ENCODE measurements at regions not wholly inside any gene's neighbourhood (a gene's known extent, or its start where the extent isn't known, plus 50 kb on each side); places are given as distances from the start of the nearest gene placed in this dataset.
A peak's percentile ranks its signal among the peaks of the same experiment; 100 is the strongest.

- Mint-ChIP-seq H3K9me3 (peaks cover 4% of the 10 kb centered on the region), H3K4me3 (no peak overlapping the region), H3K27me3 (ENCODE audit: low read depth) (peaks cover 3% of the 10 kb centered on the region), H3K27ac (peak overlapping the region in 1 of 3 experiments; percentile 63), H3K36me3 (ENCODE audit: low read depth) (no peaks in the 10 kb centered on the region), H3K4me1 (peaks cover 62% of the 10 kb centered on the region)
- TF ChIP-seq CTCF (IDR thresholded peaks at IDR 0.05; ENCODE audit: unreplicated experiment in 3 of 3) = no peak
Observed at GRCh38 chr3:177424521-177424920, 227.2 kb upstream of the TBL1XR1 start.

GRCh38 chr3:177425042-177425441, 227.8 kb upstream of the TBL1XR1 start:
- no peak for TF ChIP-seq CTCF (IDR thresholded peaks at IDR 0.05; ENCODE audit: unreplicated experiment in 3 of 3)
- Mint-ChIP-seq H3K27ac (peak overlapping the region in 1 of 3 experiments; percentile 63), H3K4me3 (no peak overlapping the region), H3K9me3 (peaks cover 4% of the 10 kb centered on the region), H3K36me3 (ENCODE audit: low read depth) (no peaks in the 10 kb centered on the region), H3K4me1 (peaks cover 66% of the 10 kb centered on the region), H3K27me3 (ENCODE audit: low read depth) (peaks cover 3% of the 10 kb centered on the region)

GRCh38 chr3:177426106-177426877, 229.0 kb upstream of the TBL1XR1 start:
- Mint-ChIP-seq H3K4me1 (peaks cover 58% of the 10 kb centered on the region), H3K9me3 (peaks cover 4% of the 10 kb centered on the region), H3K27me3 (ENCODE audit: low read depth) (peaks cover 3% of the 10 kb centered on the region), H3K36me3 (ENCODE audit: low read depth) (no peaks in the 10 kb centered on the region), H3K4me3 (no peak overlapping the region), H3K27ac (peak overlapping the region; percentile 4 to 78 (median 63))
- TF ChIP-seq CTCF (IDR thresholded peaks at IDR 0.05; ENCODE audit: unreplicated experiment in 3 of 3) = no peak

- Mint-ChIP-seq H3K27ac (peak overlapping the region in 2 of 3 experiments; percentile 63 to 78), H3K4me3 (no peak overlapping the region), H3K9me3 (peaks cover 4% of the 10 kb centered on the region), H3K36me3 (ENCODE audit: low read depth) (no peaks in the 10 kb centered on the region), H3K27me3 (ENCODE audit: low read depth) (peaks cover 3% of the 10 kb centered on the region), H3K4me1 (peaks cover 58% of the 10 kb centered on the region)
- no peak for TF ChIP-seq CTCF (IDR thresholded peaks at IDR 0.05; ENCODE audit: unreplicated experiment in 3 of 3)
Observed at GRCh38 chr3:177426878-177427495, 229.7 kb upstream of the TBL1XR1 start.

- Mint-ChIP-seq H3K27me3 (ENCODE audit: low read depth) (peaks cover 3% of the 10 kb centered on the region), H3K4me3 (no peak overlapping the region), H3K27ac (peak overlapping the region in 1 of 3 experiments; percentile 63), H3K36me3 (ENCODE audit: low read depth) (no peaks in the 10 kb centered on the region), H3K9me3 (peaks cover 4% of the 10 kb centered on the region), H3K4me1 (peaks cover 57% of the 10 kb centered on the region)
- no peak for TF ChIP-seq CTCF (IDR thresholded peaks at IDR 0.05; ENCODE audit: unreplicated experiment in 3 of 3)
Observed at GRCh38 chr3:177427540-177427939, 230.3 kb upstream of the TBL1XR1 start.

All from nephron (organoid).